Adipocyte (in vitro differentiated cells): ENCODE measurements at regions not wholly inside any gene's neighbourhood (a gene's known extent, or its start where the extent isn't known, plus 50 kb on each side); places are given as distances from the start of the nearest gene placed in this dataset.
"Not testable (repeated sequence)": the region's sequence is repeated elsewhere in the genome, so short reads cannot be mapped to it uniquely, and the experiment has no call there.

Experiments
- DNase-seq: peaks from one replicate; pipeline ENCODE4 v3.0.0-alpha.2; 2015; ENCODE audit warnings: low read depth
- H3K27me3 ChIP-seq: replicated peaks from 2 replicates; pipeline ENCODE4 v1.7.0; 2013; ENCODE audit warnings: mild to moderate bottlenecking, low read length, moderate library complexity; ENCODE audit not compliant: control insufficient read depth, insufficient read depth
- H3K36me3 ChIP-seq: 2 replicates; pipeline ENCODE4 v1.7.0; 2013; ENCODE audit warnings: low read length, mild to moderate bottlenecking, moderate library complexity; ENCODE audit not compliant: control insufficient read depth, insufficient read depth, severe bottlenecking
- H3K4me1 ChIP-seq: 2 replicates; pipeline ENCODE4 v1.7.0; 2013; ENCODE audit warnings: mild to moderate bottlenecking, low read length, moderate library complexity; ENCODE audit not compliant: control insufficient read depth, insufficient read depth
- H3K4me3 ChIP-seq: 2 replicates; pipeline ENCODE4 v1.7.0; 2013; ENCODE audit warnings: mild to moderate bottlenecking, low read length, moderate library complexity
- H3K9ac ChIP-seq: 2 replicates; pipeline ENCODE4 v1.7.0; 2013; ENCODE audit warnings: mild to moderate bottlenecking, low read length, moderate library complexity
- H3K9me3 ChIP-seq: 2 replicates; pipeline ENCODE4 v1.7.0; 2013; ENCODE audit warnings: mild to moderate bottlenecking, low read length, moderate library complexity; ENCODE audit not compliant: control insufficient read depth

GRCh38 chr1:120648915-120649623, 74.7 kb upstream of the NBPF26 start:
- not testable (repeated sequence) for H3K36me3 ChIP-seq, DNase-seq, H3K27me3 ChIP-seq, H3K9ac ChIP-seq, H3K9me3 ChIP-seq, H3K4me1 ChIP-seq, H3K4me3 ChIP-seq

- not testable (repeated sequence) for H3K36me3 ChIP-seq, H3K27me3 ChIP-seq, H3K4me3 ChIP-seq, H3K9me3 ChIP-seq, DNase-seq, H3K9ac ChIP-seq, H3K4me1 ChIP-seq
Measured at GRCh38 chr1:120649730-120650129, 74.0 kb upstream of the NBPF26 start.

DNA sequence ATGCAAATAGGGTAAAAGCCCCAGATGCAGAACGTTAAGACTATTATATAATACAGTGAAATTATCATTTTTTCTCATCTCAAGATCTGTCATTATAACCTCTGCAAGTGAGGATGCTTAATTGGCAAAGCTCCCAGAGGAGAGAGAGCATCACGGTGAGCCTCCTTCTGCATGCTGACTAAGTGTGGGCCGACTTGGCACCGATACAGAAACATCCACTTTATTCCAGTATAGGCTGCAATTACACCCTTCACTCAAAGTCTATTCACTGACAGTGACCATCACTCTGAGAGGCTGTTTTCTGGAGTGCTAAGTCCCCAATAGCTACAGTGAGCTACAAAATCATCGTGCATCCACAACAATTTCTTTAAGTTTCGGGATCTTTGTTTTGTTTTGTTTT, 69.6 kb upstream of the NBPF26 start:
- not testable (repeated sequence) for H3K36me3 ChIP-seq, H3K4me3 ChIP-seq, H3K27me3 ChIP-seq, H3K9ac ChIP-seq, DNase-seq, H3K4me1 ChIP-seq, H3K9me3 ChIP-seq

DNA sequence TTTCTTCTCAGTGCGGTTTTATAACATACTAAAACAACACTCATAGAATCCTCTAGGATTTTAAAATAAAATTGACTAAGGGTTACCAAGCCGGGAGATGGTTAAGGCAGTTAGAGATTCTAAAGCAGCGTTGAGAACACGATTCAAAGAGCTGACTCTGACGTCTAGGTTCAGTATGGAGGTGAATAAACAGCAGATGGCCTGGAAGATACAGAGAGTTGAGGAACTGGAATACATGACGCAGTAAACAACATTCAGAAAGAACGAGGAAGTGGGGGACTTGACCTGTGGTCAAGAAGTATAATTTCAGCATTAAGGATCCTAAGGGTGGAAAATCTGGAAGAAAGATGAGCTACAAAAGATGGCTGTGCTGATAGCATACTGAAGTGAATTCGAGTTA, 68.4 kb upstream of the NBPF26 start:
- not testable (repeated sequence) for H3K36me3 ChIP-seq, H3K4me1 ChIP-seq, DNase-seq, H3K9ac ChIP-seq, H3K27me3 ChIP-seq, H3K4me3 ChIP-seq, H3K9me3 ChIP-seq

- not testable (repeated sequence) for H3K9me3 ChIP-seq, H3K27me3 ChIP-seq, H3K36me3 ChIP-seq, H3K4me1 ChIP-seq, DNase-seq, H3K4me3 ChIP-seq, H3K9ac ChIP-seq
Measured at GRCh38 chr1:120656116-120656515, 67.6 kb upstream of the NBPF26 start.

GRCh38 chr1:120657804-120658203, 65.9 kb upstream of the NBPF26 start:
- not testable (repeated sequence) for H3K9me3 ChIP-seq, H3K4me1 ChIP-seq, H3K36me3 ChIP-seq, H3K4me3 ChIP-seq, H3K27me3 ChIP-seq, H3K9ac ChIP-seq, DNase-seq

GRCh38 chr1:120658622-120659021, 65.1 kb upstream of the NBPF26 start:
- not testable (repeated sequence) for H3K27me3 ChIP-seq, H3K4me3 ChIP-seq, H3K9ac ChIP-seq, H3K9me3 ChIP-seq, DNase-seq, H3K36me3 ChIP-seq, H3K4me1 ChIP-seq

DNA sequence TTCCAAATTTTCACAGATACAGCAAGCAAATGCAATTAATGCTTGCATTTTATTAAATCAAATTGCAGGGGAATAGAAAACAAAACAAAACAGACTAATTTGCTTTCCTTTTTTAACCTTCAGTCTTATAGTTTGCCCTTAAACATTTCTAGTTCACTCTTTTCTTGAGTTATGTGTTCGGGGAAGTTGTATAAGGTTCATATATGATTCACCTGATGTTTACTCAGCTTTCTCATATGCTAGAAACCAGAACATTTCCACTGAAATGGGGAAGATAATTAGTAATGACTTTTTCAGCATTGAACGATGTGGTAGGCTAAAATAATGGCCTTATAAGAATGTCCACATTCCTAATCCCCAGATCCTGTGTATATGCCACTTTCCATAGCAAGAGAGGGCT, 64.6 kb upstream of the NBPF26 start:
- not testable (repeated sequence) for H3K9me3 ChIP-seq, H3K4me1 ChIP-seq, H3K36me3 ChIP-seq, H3K9ac ChIP-seq, DNase-seq, H3K4me3 ChIP-seq, H3K27me3 ChIP-seq

GRCh38 chr1:120664376-120665249, 59.1 kb upstream of the NBPF26 start:
- H3K9ac ChIP-seq, result peak overlapping the region; percentile 58
- not testable (repeated sequence) for DNase-seq, H3K27me3 ChIP-seq, H3K9me3 ChIP-seq, H3K4me1 ChIP-seq, H3K36me3 ChIP-seq
- peak overlapping the region; percentile 70 for H3K4me3 ChIP-seq

DNA sequence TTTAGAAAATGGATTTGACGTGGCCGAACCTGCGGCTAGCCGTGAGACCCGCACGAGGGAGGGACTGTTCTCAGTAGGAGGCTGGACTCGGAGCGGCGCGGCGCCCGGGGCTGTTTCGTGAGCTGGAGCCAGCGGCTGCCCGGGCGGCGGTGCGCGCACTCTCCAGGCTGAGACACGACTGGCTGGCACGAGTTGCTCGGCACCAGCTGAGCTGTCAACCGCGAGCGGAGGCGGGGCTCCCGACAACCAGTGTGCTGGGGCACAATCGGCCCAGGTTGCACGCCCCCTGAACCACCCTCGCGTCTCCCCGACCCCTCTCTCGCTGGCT, 58.5 kb upstream of the NBPF26 start:
- not testable (repeated sequence) for DNase-seq
- peak overlapping the region; percentile 70 for H3K4me3 ChIP-seq

GRCh38 chr1:120668187-120668586, 55.6 kb upstream of the NBPF26 start:
- not testable (repeated sequence) for DNase-seq, H3K4me1 ChIP-seq, H3K9me3 ChIP-seq, H3K36me3 ChIP-seq, H3K4me3 ChIP-seq, H3K9ac ChIP-seq, H3K27me3 ChIP-seq

More for the DNA sequence above, 58.5 kb upstream of the NBPF26 start:
- not testable (repeated sequence) for H3K27me3 ChIP-seq, H3K36me3 ChIP-seq, H3K4me1 ChIP-seq, H3K9me3 ChIP-seq
- H3K9ac ChIP-seq, result peak overlapping the region; percentile 58
